HG03439 (cell line): ENCODE measurements at regions not wholly inside any gene's neighbourhood (a gene's known extent, or its start where the extent isn't known, plus 50 kb on each side); places are given as distances from the start of the nearest gene placed in this dataset.
A peak's percentile ranks its signal among the peaks of the same experiment; 100 is the strongest.

ENCODE experiments used
- ATAC-seq: cut with Tn5 transposase; IDR thresholded peaks from one replicate; pipeline ENCODE4 v1.9.1; 2021; ENCODE audit warnings: mild to moderate bottlenecking, moderate library complexity; ENCODE audit not compliant: unreplicated experiment

- no peak for ATAC-seq
These were observed 54.1 kb upstream of the PIK3C2G start for GRCh38 chr12:18207266-18207665.

- no peak for ATAC-seq
These were observed 55.1 kb upstream of the PIK3C2G start for GRCh38 chr12:18206198-18206597.

DNA sequence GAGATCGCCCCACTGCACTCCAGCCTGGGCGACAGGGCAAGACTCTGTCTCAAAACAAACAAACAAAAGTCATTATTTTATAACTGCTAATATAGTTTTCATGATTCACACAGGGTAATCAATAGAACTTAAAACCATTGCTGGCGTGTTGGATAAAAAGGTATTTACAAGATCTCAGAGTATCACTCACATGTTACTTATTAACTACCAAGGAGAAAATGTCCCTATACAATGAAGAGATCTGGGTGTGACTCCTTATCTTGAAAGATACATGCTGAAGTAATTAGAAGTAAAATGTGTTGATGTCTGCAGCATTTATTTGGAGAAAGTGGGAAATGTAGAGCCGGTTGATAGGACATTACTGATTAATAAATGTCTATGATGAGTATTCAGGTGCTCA is 57.3 kb upstream of the PIK3C2G start:
- ATAC-seq = no peak

GRCh38 chr12:18192119-18192518 is 69.2 kb upstream of the PIK3C2G start:
- ATAC-seq = no peak

GRCh38 chr12:18183141-18183540 is 78.2 kb upstream of the PIK3C2G start:
- ATAC-seq = no peak

- no peak for ATAC-seq
These were observed 81.6 kb upstream of the RERGL start for GRCh38 chr12:18171571-18171970.

DNA sequence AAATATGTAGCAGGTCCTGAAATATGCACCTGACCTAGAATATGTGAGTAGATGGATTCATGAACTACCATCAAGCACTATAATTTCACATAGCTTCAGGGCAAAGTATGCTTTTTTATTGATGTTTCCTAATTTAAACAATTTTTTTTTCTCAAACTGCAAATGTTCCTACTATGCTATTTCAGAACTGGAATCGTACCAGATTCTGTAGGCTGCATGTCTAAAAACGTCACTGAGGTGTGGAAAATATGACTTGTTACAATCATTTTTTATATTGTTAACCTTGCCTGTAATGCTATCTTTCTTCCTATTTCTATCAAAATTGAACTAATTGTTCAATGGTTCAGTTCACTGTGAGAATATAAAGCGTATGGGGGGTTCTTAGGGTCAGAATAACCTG is 78.0 kb upstream of the RERGL start:
- no peak for ATAC-seq

DNA sequence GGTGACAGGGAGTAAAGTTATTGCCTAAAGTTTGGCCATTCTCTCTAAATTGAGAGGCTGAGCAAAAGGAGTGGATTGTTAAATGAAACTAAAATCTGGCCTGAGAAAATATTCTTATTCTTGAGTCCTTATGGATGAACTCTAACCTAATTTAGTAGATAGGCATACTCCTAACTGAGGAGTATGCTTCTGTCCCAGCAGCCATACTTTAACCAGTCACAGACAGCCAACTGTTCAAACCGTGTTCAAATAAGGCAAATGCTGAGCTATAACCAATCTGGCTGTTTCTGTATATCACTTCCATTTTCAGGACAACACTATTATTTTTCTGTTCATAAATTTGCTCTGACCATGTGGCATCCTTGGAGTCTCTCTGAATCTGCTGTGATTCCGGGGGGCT is 75.9 kb upstream of the RERGL start:
- no peak for ATAC-seq

DNA sequence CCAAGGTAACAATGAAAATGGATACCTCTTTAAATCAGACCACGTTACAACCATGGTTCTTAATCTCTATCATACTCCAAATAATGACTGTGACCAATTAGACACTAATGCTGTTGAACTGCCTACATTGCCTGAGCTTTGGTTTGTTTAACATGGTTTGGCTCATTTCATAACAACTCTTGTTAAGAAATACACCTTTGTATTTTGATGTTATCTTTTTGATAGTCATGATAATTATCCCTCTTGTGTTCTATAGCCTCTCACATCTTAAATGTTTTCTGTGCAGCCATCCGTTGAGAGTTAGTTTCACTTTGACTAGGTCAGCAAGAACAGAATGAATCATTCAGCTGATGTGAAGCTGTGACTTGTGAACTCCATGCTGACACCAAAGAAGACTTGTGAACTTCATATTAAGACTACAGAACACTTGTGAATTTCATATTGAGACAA is 75.5 kb upstream of the RERGL start:
- ATAC-seq = peak; percentile 99

- no peak for ATAC-seq
These were observed 70.9 kb upstream of the RERGL start for GRCh38 chr12:18160901-18161300.

DNA sequence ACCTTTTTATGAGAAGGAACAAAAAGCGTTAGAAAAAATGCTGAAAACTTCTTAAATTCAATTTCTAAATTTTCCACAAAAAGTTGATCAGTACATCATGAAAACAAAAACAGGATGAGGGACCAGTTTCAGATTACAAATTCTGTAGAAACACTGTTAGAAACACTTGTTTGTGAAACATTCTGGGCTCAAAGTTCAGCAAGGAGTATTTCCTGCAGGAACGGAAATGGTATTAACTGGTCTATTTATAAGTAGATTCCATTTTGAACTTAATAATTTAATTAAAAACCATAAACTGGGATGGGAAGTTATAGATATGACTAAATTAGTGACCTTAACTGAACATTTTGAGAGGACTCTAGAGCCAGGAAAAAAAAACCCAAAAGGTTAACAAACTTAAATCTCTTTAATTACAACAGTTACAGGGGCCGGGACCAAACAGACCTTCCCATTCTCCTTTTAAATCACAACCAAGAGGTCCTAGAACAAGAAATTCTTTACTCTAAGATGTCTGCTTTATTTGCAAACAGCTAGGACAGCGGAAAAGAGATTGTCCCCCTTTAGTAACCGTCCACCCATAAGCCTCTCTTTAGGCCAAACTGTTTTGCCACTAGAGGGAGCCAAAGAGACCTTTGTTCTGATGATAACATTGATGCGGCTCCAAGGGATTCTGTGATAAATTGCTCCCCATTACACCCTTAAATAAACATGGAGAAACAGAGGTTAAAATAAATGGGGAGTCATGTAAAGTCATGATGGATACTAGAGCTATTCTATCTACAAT is 69.0 kb upstream of the RERGL start:
- no peak for ATAC-seq

DNA sequence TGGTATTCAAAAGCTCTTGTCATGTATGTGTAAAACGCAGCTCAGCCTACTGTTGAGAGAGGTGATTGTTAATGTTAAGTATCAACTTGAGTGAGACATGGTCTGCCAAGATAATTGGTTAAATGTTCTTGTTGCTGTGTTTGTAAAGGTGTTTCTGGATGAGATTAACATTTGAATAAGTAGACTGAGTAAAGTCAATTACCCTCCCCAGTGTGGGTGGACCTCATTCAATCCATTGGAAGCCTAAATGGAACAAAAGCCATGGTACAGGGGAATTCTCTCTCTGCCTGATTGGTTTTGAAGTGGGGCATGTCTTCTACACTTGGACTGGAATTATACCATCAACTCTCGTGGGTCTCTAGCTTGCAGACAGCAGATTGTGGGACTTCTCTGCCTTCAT is 63.8 kb upstream of the RERGL start:
- no peak for ATAC-seq

GRCh38 chr12:18151036-18151435 is 61.0 kb upstream of the RERGL start:
- ATAC-seq = no peak

- no peak for ATAC-seq
These were observed 59.0 kb upstream of the RERGL start for GRCh38 chr12:18148961-18149360.

- no peak for ATAC-seq
These were observed 56.4 kb upstream of the RERGL start for GRCh38 chr12:18146363-18146762.

DNA sequence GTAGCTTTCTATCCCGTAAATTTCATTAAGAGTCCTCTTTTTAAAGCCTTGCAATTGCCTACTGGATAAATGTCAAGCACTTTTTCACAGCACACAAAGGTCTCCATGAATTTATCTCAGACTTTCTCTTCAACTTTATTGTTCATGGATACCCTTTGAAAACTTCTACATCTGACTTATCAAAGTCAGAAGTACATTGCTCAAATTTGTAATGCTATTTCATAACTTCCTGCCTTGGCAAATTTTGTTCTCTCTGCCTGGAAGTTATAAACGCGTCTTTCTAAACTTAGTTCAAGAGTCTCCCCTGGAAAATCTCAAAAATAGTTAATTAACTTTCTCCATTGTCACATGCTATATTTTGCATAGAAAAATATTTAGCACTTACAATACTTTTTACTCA is 55.9 kb upstream of the RERGL start:
- no peak for ATAC-seq

GRCh38 chr12:18141048-18141982 is 51.3 kb upstream of the RERGL start:
- ATAC-seq = no peak

GRCh38 chr12:18139989-18140596 is 50.1 kb upstream of the RERGL start:
- ATAC-seq = no peak
